Smooth muscle cell (in vitro differentiated cells): ENCODE measurements at regions not wholly inside any gene's neighbourhood (a gene's known extent, or its start where the extent isn't known, plus 50 kb on each side); places are given as distances from the start of the nearest gene placed in this dataset.

Experiments used
- DNase-seq: peaks from one replicate; lab custom pipeline; 2025; ENCODE audit not compliant: unreplicated experiment; lab: John Stamatoyannopoulos, UW
- H2AFZ ChIP-seq: fragments of 200-600 bp; sonication (generic); 2 replicates; pipeline ENCODE4 v1.6.0; 2016; ENCODE audit warnings: antibody characterized with exemption, low read depth, mild to moderate bottlenecking
- H3F3A ChIP-seq: fragments of 200-600 bp; sonication (generic); 2 replicates; pipeline ENCODE4 v1.6.0; 2017; ENCODE audit warnings: antibody characterized with exemption, low read depth
- H3K27ac ChIP-seq: fragments of 200-600 bp; sonication (generic); 2 replicates; pipeline ENCODE4 v1.5.1; 2016; ENCODE audit warnings: low read depth, mild to moderate bottlenecking
- H3K27me3 ChIP-seq: fragments of 200-600 bp; sonication (generic); 2 replicates; pipeline ENCODE4 v1.6.1; 2016; ENCODE audit warnings: low read depth, mild to moderate bottlenecking
- H3K36me3 ChIP-seq: fragments of 200-600 bp; sonication (generic); 2 replicates; pipeline ENCODE4 v1.5.1; 2016; ENCODE audit warnings: low read depth
- H3K4me1 ChIP-seq: fragments of 200-600 bp; sonication (generic); 2 replicates; pipeline ENCODE4 v1.5.1; 2016; ENCODE audit warnings: low read depth
- H3K4me2 ChIP-seq: fragments of 200-600 bp; sonication (generic); 2 replicates; pipeline ENCODE4 v1.6.0; 2016; ENCODE audit warnings: mild to moderate bottlenecking
- H3K4me3 ChIP-seq: fragments of 200-600 bp; sonication (generic); 2 replicates; pipeline ENCODE4 v1.5.1; 2016; ENCODE audit warnings: mild to moderate bottlenecking
- H3K79me2 ChIP-seq: fragments of 200-600 bp; sonication (generic); 2 replicates; pipeline ENCODE4 v1.6.0; 2016; ENCODE audit warnings: low read depth, mild to moderate bottlenecking
- H3K9ac ChIP-seq: fragments of 200-600 bp; sonication (generic); 2 replicates; pipeline ENCODE4 v1.6.0; 2016; ENCODE audit warnings: low read depth
- H3K9me3 ChIP-seq: fragments of 200-600 bp; sonication (generic); replicated peaks from 2 replicates; pipeline ENCODE4 v1.5.1; 2016; ENCODE audit warnings: low read depth
- H4K20me1 ChIP-seq: fragments of 200-600 bp; sonication (generic); 2 replicates; pipeline ENCODE4 v1.6.0; 2016; ENCODE audit warnings: low read depth
- WGBS: methylation state at CpG from one replicate; pipeline ENCODE4 v1.1.7; 2016; ENCODE audit warnings: low lambda C conversion rate; 5-methylcytosine and 5-hydroxymethylcytosine counted together
- TF ChIP-seq, protein P1 (sequence below): fragments of 200-600 bp; sonication (generic); IDR thresholded peaks from 2 replicates; pipeline ENCODE4 v1.5.1; 2017; ENCODE audit warnings: borderline replicate concordance, mild to moderate bottlenecking, antibody characterized with exemption; ENCODE audit not compliant: insufficient read depth, poor library complexity, severe bottlenecking

- Histone ChIP-seq H3K27me3 (no peaks in the 10 kb centered on the region), H3K4me1 (no peaks in the 10 kb centered on the region), H3K9me3 (no peaks in the 10 kb centered on the region), H3K9ac (no peak overlapping the region), H3K36me3 (no peaks in the 10 kb centered on the region), H3K4me3 (no peak overlapping the region), H3F3A (no peaks in the 10 kb centered on the region), H3K79me2 (no peaks in the 10 kb centered on the region), H2AFZ (no peak overlapping the region), H4K20me1 (no peaks in the 10 kb centered on the region), H3K4me2 (no peak overlapping the region), H3K27ac (no peak overlapping the region)
- TF ChIP-seq, protein P1, sequence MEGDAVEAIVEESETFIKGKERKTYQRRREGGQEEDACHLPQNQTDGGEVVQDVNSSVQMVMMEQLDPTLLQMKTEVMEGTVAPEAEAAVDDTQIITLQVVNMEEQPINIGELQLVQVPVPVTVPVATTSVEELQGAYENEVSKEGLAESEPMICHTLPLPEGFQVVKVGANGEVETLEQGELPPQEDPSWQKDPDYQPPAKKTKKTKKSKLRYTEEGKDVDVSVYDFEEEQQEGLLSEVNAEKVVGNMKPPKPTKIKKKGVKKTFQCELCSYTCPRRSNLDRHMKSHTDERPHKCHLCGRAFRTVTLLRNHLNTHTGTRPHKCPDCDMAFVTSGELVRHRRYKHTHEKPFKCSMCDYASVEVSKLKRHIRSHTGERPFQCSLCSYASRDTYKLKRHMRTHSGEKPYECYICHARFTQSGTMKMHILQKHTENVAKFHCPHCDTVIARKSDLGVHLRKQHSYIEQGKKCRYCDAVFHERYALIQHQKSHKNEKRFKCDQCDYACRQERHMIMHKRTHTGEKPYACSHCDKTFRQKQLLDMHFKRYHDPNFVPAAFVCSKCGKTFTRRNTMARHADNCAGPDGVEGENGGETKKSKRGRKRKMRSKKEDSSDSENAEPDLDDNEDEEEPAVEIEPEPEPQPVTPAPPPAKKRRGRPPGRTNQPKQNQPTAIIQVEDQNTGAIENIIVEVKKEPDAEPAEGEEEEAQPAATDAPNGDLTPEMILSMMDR: no peak
- WGBS: 84% methylated on average over 6 of the region's 7 CpGs
- no peak for DNase-seq
These were observed 642.0 kb downstream of the GALC start for GRCh38 chr14:87351007-87351406.

DNA sequence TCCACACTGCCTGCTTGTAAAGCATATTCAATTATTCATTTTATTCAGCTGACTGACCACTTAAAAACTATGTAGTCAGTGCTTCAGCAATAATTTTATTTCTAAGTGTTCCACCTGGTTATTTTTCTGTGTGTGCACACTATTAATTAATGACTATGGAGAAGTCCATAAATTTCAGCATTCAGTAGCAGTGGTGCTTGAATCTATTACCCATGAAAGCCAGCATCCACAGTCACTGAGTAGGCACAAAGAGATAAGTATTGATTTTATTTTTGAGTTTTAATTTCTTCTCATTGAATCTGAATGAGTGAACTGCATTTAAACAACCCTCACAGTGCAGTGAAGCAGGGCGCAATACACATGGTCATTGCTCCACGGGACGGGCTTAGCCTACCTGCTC lies 643.1 kb downstream of the GALC start:
- Histone ChIP-seq H3F3A (no peaks in the 10 kb centered on the region), H3K27ac (no peak overlapping the region), H3K4me1 (no peaks in the 10 kb centered on the region), H2AFZ (no peak overlapping the region), H3K4me3 (no peak overlapping the region), H3K4me2 (no peak overlapping the region), H3K27me3 (no peaks in the 10 kb centered on the region), H3K36me3 (no peaks in the 10 kb centered on the region), H4K20me1 (no peaks in the 10 kb centered on the region), H3K9me3 (no peaks in the 10 kb centered on the region), H3K79me2 (no peaks in the 10 kb centered on the region), H3K9ac (no peak overlapping the region)
- no peak for DNase-seq
- TF ChIP-seq, protein P1: no peak
- 94% methylated on average over 3 of the region's 3 CpGs for WGBS

- Histone ChIP-seq H3K27ac (no peak overlapping the region), H2AFZ (no peak overlapping the region), H3K4me2 (no peak overlapping the region), H3K36me3 (no peaks in the 10 kb centered on the region), H3K4me3 (no peak overlapping the region), H3K9me3 (no peaks in the 10 kb centered on the region), H3K79me2 (no peaks in the 10 kb centered on the region), H3K27me3 (no peaks in the 10 kb centered on the region), H3K4me1 (no peaks in the 10 kb centered on the region), H3K9ac (no peak overlapping the region), H3F3A (no peaks in the 10 kb centered on the region), H4K20me1 (no peaks in the 10 kb centered on the region)
- 62% methylated on average over 3 of the region's 3 CpGs for WGBS
- TF ChIP-seq, protein P1: no peak
- no peak for DNase-seq
These were observed 649.3 kb downstream of the GALC start for GRCh38 chr14:87343652-87344051.

GRCh38 chr14:87334997-87335685 lies 657.8 kb downstream of the GALC start:
- no peak overlapping the region for H3K4me3 ChIP-seq
- WGBS: 88% methylated on average over 2 of the region's 2 CpGs
- no peaks in the 10 kb centered on the region for H3K27me3 ChIP-seq
- no peak for DNase-seq
- peak overlapping the region; percentile 12 for H2AFZ ChIP-seq
- H3K9ac ChIP-seq: no peak overlapping the region
- H3K4me2 ChIP-seq: no peak overlapping the region
- H3K79me2 ChIP-seq: no peaks in the 10 kb centered on the region
- TF ChIP-seq, protein P1: no peak
- H3K9me3 ChIP-seq: no peaks in the 10 kb centered on the region
- H4K20me1 ChIP-seq: no peaks in the 10 kb centered on the region
- no peaks in the 10 kb centered on the region for H3K36me3 ChIP-seq
- H3K4me1 ChIP-seq: no peaks in the 10 kb centered on the region
- no peaks in the 10 kb centered on the region for H3F3A ChIP-seq
- H3K27ac ChIP-seq: no peak overlapping the region
